Loucy (cell line): ENCODE measurements at regions not wholly inside any gene's neighbourhood (a gene's known extent, or its start where the extent isn't known, plus 50 kb on each side); places are given as distances from the start of the nearest gene placed in this dataset.

ENCODE experiments used
- H2AFZ ChIP-seq: fragments of 200-600 bp; sonication (generic); 2 replicates; pipeline ENCODE4 v1.6.0; 2016; ENCODE audit warnings: antibody characterized with exemption, mild to moderate bottlenecking, low read length, moderate library complexity
- H3F3A ChIP-seq: fragments of 200-600 bp; 2 replicates; pipeline ENCODE4 v1.6.0; 2016; ENCODE audit warnings: antibody characterized with exemption, low read depth, mild to moderate bottlenecking
- H3K27me3 ChIP-seq: fragments of 200-600 bp; sonication (generic); 2 replicates; pipeline ENCODE4 v1.6.1; 2014; ENCODE audit warnings: low read length, mild to moderate bottlenecking; ENCODE audit not compliant: insufficient read depth, poor library complexity, severe bottlenecking
- H3K36me3 ChIP-seq: fragments of 200-600 bp; sonication (generic); 2 replicates; pipeline ENCODE4 v1.6.1; 2016; ENCODE audit warnings: low read length; ENCODE audit not compliant: insufficient read depth
- H3K4me1 ChIP-seq: fragments of 200-600 bp; sonication (generic); 2 replicates; pipeline ENCODE4 v1.5.1; 2014; ENCODE audit warnings: low read length, mild to moderate bottlenecking; ENCODE audit not compliant: insufficient read depth, poor library complexity, severe bottlenecking
- H3K4me2 ChIP-seq: fragments of 200-600 bp; sonication (generic); 2 replicates; pipeline ENCODE4 v1.6.0; 2014; ENCODE audit warnings: antibody characterized with exemption, low read length, low read depth, mild to moderate bottlenecking; ENCODE audit not compliant: poor library complexity, severe bottlenecking
- H3K4me3 ChIP-seq: fragments of 200-600 bp; sonication (generic); 2 replicates; pipeline ENCODE4 v1.5.1; 2014; ENCODE audit warnings: low read length, mild to moderate bottlenecking, mixed read lengths; ENCODE audit not compliant: poor library complexity, severe bottlenecking
- H3K79me2 ChIP-seq: fragments of 200-600 bp; sonication (generic); 2 replicates; pipeline ENCODE4 v1.6.1; 2014; ENCODE audit warnings: low read length; ENCODE audit not compliant: insufficient read depth
- H3K9ac ChIP-seq: fragments of 200-600 bp; sonication (generic); 2 replicates; pipeline ENCODE4 v1.6.0; 2014; ENCODE audit warnings: mild to moderate bottlenecking, low read depth, low read length, moderate library complexity; ENCODE audit not compliant: poor library complexity, severe bottlenecking
- H3K9me2 ChIP-seq: fragments of 200-600 bp; sonication (generic); replicated peaks from 2 replicates; pipeline ENCODE4 v1.6.1; 2016; ENCODE audit warnings: low read depth, low read length, mixed read lengths
- H3K9me3 ChIP-seq: fragments of 200-600 bp; sonication (generic); 2 replicates; pipeline ENCODE4 v1.6.1; 2014; ENCODE audit warnings: mild to moderate bottlenecking, antibody characterized with exemption, low read length, low read depth; ENCODE audit not compliant: insufficient read depth
- H4K20me1 ChIP-seq: fragments of 200-600 bp; sonication (generic); 2 replicates; pipeline ENCODE4 v1.6.0; 2014; ENCODE audit warnings: antibody characterized with exemption, low read length, mild to moderate bottlenecking; ENCODE audit not compliant: insufficient read depth, poor library complexity, severe bottlenecking
- CTCF ChIP-seq: fragments of 200-600 bp; sonication (generic); conservative IDR thresholded peaks from 2 replicates; pipeline ENCODE4 v1.5.1; 2014; ENCODE audit warnings: mild to moderate bottlenecking, antibody characterized with exemption, low read length
- EZH2phosphoT487 ChIP-seq: fragments of 200-600 bp; IDR thresholded peaks from 2 replicates; pipeline ENCODE4 v1.6.1; 2018; ENCODE audit warnings: antibody characterized with exemption, mild to moderate bottlenecking, moderate library complexity, borderline replicate concordance

- H3K4me3 ChIP-seq = no peak overlapping the region
- no peak overlapping the region for H2AFZ ChIP-seq
- H3F3A ChIP-seq = no peaks in the 10 kb centered on the region; the same call in 1 of the 2 replicates
- no peaks in the 10 kb centered on the region for H3K4me1 ChIP-seq
- H3K27me3 ChIP-seq = no peaks in the 10 kb centered on the region
- H3K9ac ChIP-seq = no peak overlapping the region
- no peaks in the 10 kb centered on the region for H3K36me3 ChIP-seq
- H3K9me2 ChIP-seq = no peaks in the 10 kb centered on the region
- H3K79me2 ChIP-seq = no peaks in the 10 kb centered on the region
- TF ChIP-seq EZH2phosphoT487 (no peak), CTCF (no peak)
- no peaks in the 10 kb centered on the region for H3K9me3 ChIP-seq
- no peaks in the 10 kb centered on the region for H4K20me1 ChIP-seq
- H3K4me2 ChIP-seq = no peak overlapping the region
Measured at GRCh38 chr5:15183520-15183919, 311.9 kb upstream of the ANKH start.

DNA sequence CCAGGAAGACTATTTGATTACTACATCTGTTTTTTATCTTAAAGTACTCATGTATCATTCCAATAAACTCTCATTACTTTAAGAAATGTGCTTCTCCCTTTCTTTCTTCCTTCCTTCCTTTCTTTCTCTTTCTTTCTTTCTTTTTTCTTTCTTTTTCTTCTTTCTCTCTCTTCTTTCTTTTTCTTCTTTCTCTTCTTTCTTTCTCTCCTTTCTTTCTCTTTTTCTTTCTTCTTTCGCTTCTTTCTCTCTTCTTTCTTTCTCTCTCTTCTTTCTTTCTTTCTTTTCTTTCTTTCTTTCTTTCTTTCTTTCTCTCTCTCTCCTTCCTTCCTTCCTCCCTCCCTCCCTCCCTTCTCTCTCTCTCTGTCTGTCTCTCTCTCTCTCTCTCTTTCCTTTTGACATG is 298.6 kb upstream of the ANKH start:
- H3K36me3 ChIP-seq = no peaks in the 10 kb centered on the region
- no peak for TF ChIP-seq CTCF
- no peak for TF ChIP-seq EZH2phosphoT487
- no peaks in the 10 kb centered on the region for H3K79me2 ChIP-seq
- 0 out of 2 replicates have a peak, but pooled peaks cover 3% of the 10 kb centered on the region for H3K9me3 ChIP-seq
- no peaks in the 10 kb centered on the region for H4K20me1 ChIP-seq
- no peak overlapping the region for H3K4me2 ChIP-seq
- H3K27me3 ChIP-seq = no peaks in the 10 kb centered on the region
- no peak overlapping the region for H3K4me3 ChIP-seq
- no peaks in the 10 kb centered on the region for H3F3A ChIP-seq
- no peak overlapping the region for H2AFZ ChIP-seq
- H3K9ac ChIP-seq = no peak overlapping the region
- H3K9me2 ChIP-seq = no peaks in the 10 kb centered on the region
- no peaks in the 10 kb centered on the region for H3K4me1 ChIP-seq

- Histone ChIP-seq H3F3A (no peaks in the 10 kb centered on the region), H3K9ac (no peak overlapping the region), H4K20me1 (no peaks in the 10 kb centered on the region), H3K4me2 (no peak overlapping the region), H3K4me1 (no peaks in the 10 kb centered on the region), H3K9me3 (no peaks in the 10 kb centered on the region), H3K36me3 (no peaks in the 10 kb centered on the region), H3K27me3 (no peaks in the 10 kb centered on the region), H3K79me2 (no peaks in the 10 kb centered on the region), H3K9me2 (no peaks in the 10 kb centered on the region), H3K4me3 (no peak overlapping the region), H2AFZ (no peak overlapping the region)
- no peak for TF ChIP-seq EZH2phosphoT487
- no peak for TF ChIP-seq CTCF
Measured at GRCh38 chr5:15168358-15168757, 296.8 kb upstream of the ANKH start.
